ENCODE measurements at regions not wholly inside any gene's neighbourhood (a gene's known extent, or its start where the extent isn't known, plus 50 kb on each side); places are given as distances from the start of the nearest gene placed in this dataset.

DNA sequence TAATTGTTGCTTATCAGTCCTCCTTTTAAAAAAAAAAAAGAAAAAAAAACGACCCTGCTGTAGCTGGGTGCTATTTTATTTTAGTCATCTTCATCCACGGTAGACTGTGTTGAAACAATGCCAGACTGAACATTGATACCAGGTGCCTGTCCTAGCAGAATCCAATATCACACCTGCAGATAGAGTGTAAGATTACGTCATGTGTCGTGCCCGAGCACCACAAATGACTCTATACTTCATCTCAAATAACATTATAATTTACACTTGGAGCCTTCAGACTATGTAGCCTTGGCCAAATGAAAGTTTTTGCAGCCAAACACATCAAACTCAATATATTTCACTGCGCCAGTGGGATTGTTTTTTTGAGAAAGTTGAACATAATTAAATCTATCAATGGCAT lies 410.6 kb downstream of the FGF9 start:
- no peak overlapping the region for H3K4me3 ChIP-seq (ENCODE audit: insufficient read depth, low read depth, low read length)
- no peaks in the 10 kb centered on the region for H3K36me3 ChIP-seq (ENCODE audit: control insufficient read depth, insufficient read depth, low read length)
- H3K9me3 ChIP-seq (ENCODE audit: control insufficient read depth, insufficient read depth, low read length), result no peaks in the 10 kb centered on the region
- H4K5ac ChIP-seq (ENCODE audit: low read depth, low read length), result no peak overlapping the region
- peaks cover 4% of the 10 kb centered on the region for H3K27me3 ChIP-seq (ENCODE audit: control insufficient read depth, insufficient read depth, low read length)
- H3K9me1 ChIP-seq (ENCODE audit: insufficient read depth, low read length), result no peaks in the 10 kb centered on the region
- ATAC-seq (ENCODE audit: low read depth) (no peak), DNase-seq (no peak)
- intact Hi-C loops (cut with micrococcal nuclease), result no loop called here
- H3K4me2 ChIP-seq (ENCODE audit: low read depth, low read length), result no peak overlapping the region
- CTCF ChIA-PET, result no interaction called here
- no TSS peak for BruUV-seq (replicated peaks)
- no peak overlapping the region for H2AFZ ChIP-seq (replicated peaks; ENCODE audit: low read length, poor library complexity)
- no peak overlapping the region for H2BK5ac ChIP-seq (ENCODE audit: low read depth, low read length, poor library complexity, severe bottlenecking)
- no peaks in the 10 kb centered on the region for H3K79me1 ChIP-seq (ENCODE audit: low read depth in 1 of 2, low read length in 2 of 2)
- no peaks in the 10 kb centered on the region for H4K20me1 ChIP-seq (ENCODE audit: insufficient read depth, low read length)
- H3K27ac ChIP-seq (ENCODE audit: insufficient read depth, low read length), result no peak overlapping the region
- H2AK9ac ChIP-seq (replicated peaks; ENCODE audit: low read depth, low read length, poor library complexity), result no peak overlapping the region
- no CpG with 5 or more reads among the region's 6 CpGs for WGBS, 2 experiments (ENCODE audit: extremely low coverage in 2 of 2, insufficient read length in 1 of 2)
- H3K14ac ChIP-seq (replicated peaks; ENCODE audit: low read depth, low read length), result no peak overlapping the region
- H2BK20ac ChIP-seq (ENCODE audit: low read depth, low read length), result no peak overlapping the region
- H4K91ac ChIP-seq (ENCODE audit: insufficient read depth, low read depth, low read length), result no peak overlapping the region
- no peak overlapping the region for H2BK15ac ChIP-seq (ENCODE audit: low read depth, low read length)
- H3K18ac ChIP-seq (ENCODE audit: low read depth, low read length), result no peak overlapping the region
- POLR2A ChIA-PET (ENCODE audit: unreplicated experiment), result no interaction called here
- no peak overlapping the region for H3K23ac ChIP-seq (ENCODE audit: low read depth, low read length)
- no peak overlapping the region for H2AK5ac ChIP-seq (ENCODE audit: low read depth, low read length)
- in situ Hi-C loops (cut with MboI; ENCODE audit: low sequenced_read_pairs), result no loop called here
- no peak overlapping the region for H4K8ac ChIP-seq (ENCODE audit: low read depth in 2 of 2, low read length in 2 of 2)
- TF ChIP-seq RFX5 (IDR thresholded peaks at IDR 0.05; ENCODE audit: low read depth, low read length) (no peak), CEBPB (IDR thresholded peaks at IDR 0.05; ENCODE audit: low read depth, low read length) (no peak)
- TF ChIP-seq, protein P1, sequence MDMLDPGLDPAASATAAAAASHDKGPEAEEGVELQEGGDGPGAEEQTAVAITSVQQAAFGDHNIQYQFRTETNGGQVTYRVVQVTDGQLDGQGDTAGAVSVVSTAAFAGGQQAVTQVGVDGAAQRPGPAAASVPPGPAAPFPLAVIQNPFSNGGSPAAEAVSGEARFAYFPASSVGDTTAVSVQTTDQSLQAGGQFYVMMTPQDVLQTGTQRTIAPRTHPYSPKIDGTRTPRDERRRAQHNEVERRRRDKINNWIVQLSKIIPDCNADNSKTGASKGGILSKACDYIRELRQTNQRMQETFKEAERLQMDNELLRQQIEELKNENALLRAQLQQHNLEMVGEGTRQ (IDR thresholded peaks at IDR 0.05; ENCODE audit: low read depth, low read length), result no peak
- dilution Hi-C loops (cut with HindIII; ENCODE audit: low sequenced_read_pairs, unreplicated experiment), result no loop called here
- no peak overlapping the region for H3K4ac ChIP-seq (ENCODE audit: low read depth, low read length)
- no peak overlapping the region for H3K9ac ChIP-seq (ENCODE audit: low read depth, low read length)
- H2BK120ac ChIP-seq (ENCODE audit: low read depth, low read length), result no peak overlapping the region
- H3K56ac ChIP-seq (ENCODE audit: extremely low read depth, insufficient read depth, low read length), result no peak overlapping the region
- H3K4me1 ChIP-seq (ENCODE audit: control insufficient read depth, insufficient read depth, low read length), result peaks cover 3% of the 10 kb centered on the region; the same call in 1 of the 2 replicates
